ENCODE measurements at regions not wholly inside any gene's neighbourhood (a gene's known extent, or its start where the extent isn't known, plus 50 kb on each side); places are given as distances from the start of the nearest gene placed in this dataset.
"Not testable (repeated sequence)": the region's sequence is repeated elsewhere in the genome, so short reads cannot be mapped to it uniquely, and the experiment has no call there.

GRCh38 chr5:2829239-2829638, 77.8 kb upstream of the IRX2 start:
- no peak overlapping the region for H3K4me3 ChIP-seq (replicated peaks in 1 of 2; ENCODE audit: low read depth in 2 of 2, low read length in 2 of 2)
- TF ChIP-seq CTCF (IDR thresholded peaks at IDR 0.05; ENCODE audit: low read depth, low read length) = no peak
- no peak for DNase-seq (ENCODE audit: low read depth in 2 of 2)

- DNase-seq (ENCODE audit: low read depth in 2 of 2) = no peak
- no peak overlapping the region for H3K4me3 ChIP-seq (replicated peaks in 1 of 2; ENCODE audit: low read depth in 2 of 2, low read length in 2 of 2)
- no peak for TF ChIP-seq CTCF (IDR thresholded peaks at IDR 0.05; ENCODE audit: low read depth, low read length)
Measured at GRCh38 chr5:2818936-2819335, 67.5 kb upstream of the IRX2 start.

GRCh38 chr5:2817031-2817603, 65.6 kb upstream of the IRX2 start:
- TF ChIP-seq CTCF (IDR thresholded peaks at IDR 0.05; ENCODE audit: low read depth, low read length) = no peak
- H3K4me3 ChIP-seq (replicated peaks in 1 of 2; ENCODE audit: low read depth in 2 of 2, low read length in 2 of 2) = no peak overlapping the region
- DNase-seq (ENCODE audit: low read depth in 2 of 2) = no peak

GRCh38 chr5:2813678-2814077, 62.2 kb upstream of the IRX2 start:
- DNase-seq (ENCODE audit: low read depth in 2 of 2) = no peak
- no peak overlapping the region for H3K4me3 ChIP-seq (replicated peaks in 1 of 2; ENCODE audit: low read depth in 2 of 2, low read length in 2 of 2)
- no peak for TF ChIP-seq CTCF (IDR thresholded peaks at IDR 0.05; ENCODE audit: low read depth, low read length)

- no peak for DNase-seq (ENCODE audit: low read depth in 2 of 2)
- no peak overlapping the region for H3K4me3 ChIP-seq (replicated peaks in 1 of 2; ENCODE audit: low read depth in 2 of 2, low read length in 2 of 2)
- TF ChIP-seq CTCF (IDR thresholded peaks at IDR 0.05; ENCODE audit: low read depth, low read length) = no peak
Measured at GRCh38 chr5:2810644-2811043, 59.2 kb upstream of the IRX2 start.

GRCh38 chr5:2807244-2807643, 55.8 kb upstream of the IRX2 start:
- H3K4me3 ChIP-seq (replicated peaks in 1 of 2; ENCODE audit: low read depth in 2 of 2, low read length in 2 of 2); DNase-seq (ENCODE audit: low read depth in 2 of 2): not testable (repeated sequence)

GRCh38 chr5:2806176-2806575, 54.7 kb upstream of the IRX2 start:
- DNase-seq (ENCODE audit: low read depth in 2 of 2) = no peak
- H3K4me3 ChIP-seq (replicated peaks in 1 of 2; ENCODE audit: low read depth in 2 of 2, low read length in 2 of 2) = no peak overlapping the region
- TF ChIP-seq CTCF (IDR thresholded peaks at IDR 0.05; ENCODE audit: low read depth, low read length) = no peak

Measured in cardiac fibroblast (primary cell).